ENCODE measurements at regions not wholly inside any gene's neighbourhood (a gene's known extent, or its start where the extent isn't known, plus 50 kb on each side); places are given as distances from the start of the nearest gene placed in this dataset.
"Not testable (repeated sequence)": the region's sequence is repeated elsewhere in the genome, so short reads cannot be mapped to it uniquely, and the experiment has no call there.

DNA sequence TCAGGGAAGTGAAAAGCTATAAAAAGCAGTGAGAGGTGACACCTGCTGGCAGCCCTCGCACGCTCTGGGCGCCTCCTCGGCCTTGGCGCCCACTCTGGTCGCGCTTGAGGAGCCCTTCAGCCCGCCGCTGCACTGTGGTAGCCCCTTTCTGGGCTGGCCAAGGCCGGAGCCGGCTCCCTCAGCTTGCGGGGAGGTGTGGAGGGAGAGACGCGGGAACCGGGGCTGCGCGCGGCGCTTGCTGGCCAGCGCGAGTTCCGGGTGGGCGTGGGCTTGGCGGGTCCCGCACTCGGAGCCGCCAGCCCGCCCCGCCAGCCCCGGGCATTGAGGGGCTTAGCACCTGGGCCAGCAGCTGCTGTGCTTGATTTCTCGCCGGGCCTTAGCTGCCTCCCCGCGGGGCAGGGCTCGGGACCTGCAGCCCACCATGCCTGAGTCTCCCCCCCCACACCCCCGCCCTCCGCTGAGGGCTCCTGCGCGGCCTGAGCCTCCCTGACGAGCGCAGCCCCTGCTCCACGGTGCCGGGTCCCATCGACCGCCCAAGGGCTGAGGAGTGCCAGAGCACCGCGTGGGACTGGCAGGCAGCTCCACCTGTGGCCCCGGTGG is 688.5 kb upstream of the CDH8 start:
- DNase-seq = not testable (repeated sequence)

DNA sequence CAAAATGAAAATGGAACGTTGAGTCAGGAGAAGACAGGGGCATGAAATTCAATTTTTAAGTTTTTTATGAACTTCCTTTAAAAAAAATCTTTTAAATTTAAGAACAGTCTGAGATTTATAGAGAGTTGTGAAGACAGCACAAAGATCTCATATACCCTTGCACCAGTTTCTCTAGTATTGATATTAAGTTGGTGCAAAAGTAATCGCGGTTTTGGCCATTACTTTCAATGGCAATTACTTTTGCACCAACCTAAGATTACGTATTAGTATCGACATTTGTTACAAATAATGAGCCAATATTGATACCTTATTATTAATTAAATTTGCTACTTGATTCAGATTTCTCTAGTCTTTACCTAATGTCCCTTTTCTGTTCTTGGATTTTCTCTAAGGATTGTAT is 684.4 kb upstream of the CDH8 start:
- DNase-seq = no peak

GRCh38 chr16:62717026-62717425 is 680.8 kb upstream of the CDH8 start:
- DNase-seq = no peak

GRCh38 chr16:62715701-62716100 is 679.5 kb upstream of the CDH8 start:
- DNase-seq = no peak

GRCh38 chr16:62712566-62712965 is 676.3 kb upstream of the CDH8 start:
- no peak for DNase-seq

DNA sequence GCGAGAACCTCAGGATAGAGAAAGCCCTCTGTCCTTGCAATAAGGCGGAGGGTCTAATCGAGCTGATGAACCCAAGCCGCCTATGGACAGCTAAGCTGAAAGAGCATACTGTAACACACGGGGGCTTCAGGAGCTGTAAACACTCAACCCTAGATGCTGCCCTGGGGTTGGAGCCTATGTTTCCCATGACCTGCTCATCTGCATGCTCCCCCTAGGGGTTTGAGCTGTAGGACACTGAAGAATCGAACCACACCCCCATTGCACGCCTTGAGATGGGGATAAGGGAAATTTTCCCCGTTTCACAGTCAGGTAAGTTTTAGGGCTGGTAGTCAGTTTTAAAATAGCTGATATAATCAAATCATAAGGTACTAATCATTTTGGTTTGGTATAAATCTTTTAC is 675.6 kb upstream of the CDH8 start:
- no peak for DNase-seq

DNA sequence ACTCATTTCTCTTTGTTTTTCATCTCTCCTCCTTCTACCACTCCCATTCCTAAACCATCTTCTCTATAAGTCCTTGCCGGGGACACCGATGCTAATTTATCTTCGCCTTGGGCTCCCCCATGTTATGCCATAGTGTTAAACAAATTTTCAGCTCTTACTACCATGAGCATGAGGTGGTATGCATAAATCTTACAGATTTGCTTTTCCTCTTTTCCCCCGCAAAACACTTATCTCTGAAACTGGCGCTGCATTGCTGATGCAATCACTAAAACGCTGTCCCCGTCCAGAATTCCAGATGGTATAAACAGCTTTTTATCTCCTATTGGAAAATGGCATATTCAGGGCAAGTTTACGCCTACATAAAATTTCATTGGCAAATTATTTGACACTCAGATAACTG is 673.6 kb upstream of the CDH8 start:
- peak in 1 of 58 donors; percentile 0 for DNase-seq

- DNase-seq = no peak
Observed at GRCh38 chr16:62701426-62701825, 665.2 kb upstream of the CDH8 start.

DNA sequence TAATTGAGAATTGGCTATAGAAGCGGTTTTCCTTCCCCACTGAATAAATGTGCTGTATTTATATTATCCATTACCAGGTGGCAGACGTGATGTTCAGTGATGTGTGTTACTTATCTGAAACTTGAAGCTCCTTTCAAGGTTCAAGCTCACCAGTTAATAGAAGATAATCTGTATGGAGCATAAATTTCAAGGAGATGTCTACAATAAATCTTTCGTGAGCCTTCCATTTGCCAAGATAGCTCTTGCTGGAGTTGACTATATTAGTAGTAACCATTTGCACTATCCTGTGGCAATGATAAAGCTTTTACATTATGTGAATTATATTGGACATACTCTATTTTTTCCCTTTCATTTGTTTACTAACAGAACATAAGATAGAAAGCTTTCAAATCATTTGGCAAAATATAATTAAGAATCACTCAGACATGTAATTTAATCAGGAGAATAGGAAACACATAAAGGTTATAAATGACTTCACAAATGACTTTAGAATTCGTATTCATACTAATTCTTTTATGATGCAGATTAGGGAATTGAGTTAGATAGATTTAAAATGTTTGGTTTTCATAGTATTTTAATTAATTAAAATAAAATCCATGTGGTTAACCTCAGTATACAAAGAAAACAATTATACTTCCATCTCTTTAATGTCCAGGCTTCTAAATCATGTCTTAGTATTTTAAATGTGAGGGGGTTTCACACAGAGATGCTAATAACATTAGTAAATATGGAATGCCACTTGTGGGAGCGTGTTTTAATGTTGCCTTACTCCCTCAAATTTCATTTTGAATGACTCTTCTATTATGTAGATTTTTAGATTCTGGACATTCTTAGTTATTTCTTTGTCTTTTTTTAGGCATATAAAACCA is 664.4 kb upstream of the CDH8 start:
- DNase-seq = no peak

DNA sequence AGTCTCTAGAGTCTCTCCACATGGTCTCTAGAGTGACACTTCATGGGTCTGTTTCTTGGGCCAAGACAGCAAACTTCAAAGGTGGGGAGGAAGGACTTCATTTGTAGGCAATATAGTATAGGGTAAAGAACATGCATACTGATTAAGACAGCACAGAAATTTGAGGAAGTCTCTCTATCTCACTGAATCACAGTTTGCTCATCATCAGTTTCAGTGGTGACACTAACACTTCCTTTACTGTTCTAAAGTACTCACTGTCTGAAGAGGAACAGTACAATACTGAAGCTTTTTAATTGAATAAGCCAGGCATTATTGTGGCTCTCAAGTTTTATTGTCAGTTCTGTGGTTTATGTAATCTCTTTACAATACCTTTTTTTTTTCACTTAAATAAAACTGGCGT is 656.4 kb upstream of the CDH8 start:
- DNase-seq = no peak

GRCh38 chr16:62681819-62682218 is 645.6 kb upstream of the CDH8 start:
- DNase-seq = no peak

GRCh38 chr16:62678796-62679195 is 642.6 kb upstream of the CDH8 start:
- DNase-seq = no peak

DNA sequence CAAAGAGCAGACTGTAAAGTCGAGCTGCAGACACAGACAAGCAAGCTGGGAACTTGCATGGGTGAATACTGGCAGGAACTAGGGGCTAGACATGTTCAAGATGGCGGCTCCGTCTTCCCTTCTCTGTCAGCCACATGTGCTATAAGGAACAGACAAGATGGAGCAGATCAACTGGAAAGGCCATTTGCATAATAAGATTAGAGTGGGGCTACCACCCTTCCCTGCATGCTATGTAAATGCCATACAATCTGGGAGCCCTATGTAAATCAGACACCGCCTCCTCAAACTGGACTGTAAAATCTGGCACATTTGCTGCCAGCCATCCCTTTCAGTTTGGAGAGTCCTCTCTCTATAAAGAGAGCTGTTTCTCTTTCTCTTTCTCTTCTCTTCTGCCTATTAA is 640.1 kb upstream of the CDH8 start:
- DNase-seq = peak in 4 of 58 donors; percentile 0 to 24 (median 3)

GRCh38 chr16:62665269-62665668 is 629.0 kb upstream of the CDH8 start:
- peak in 35 of 58 donors; percentile 1 to 60 (median 22) for DNase-seq

DNA sequence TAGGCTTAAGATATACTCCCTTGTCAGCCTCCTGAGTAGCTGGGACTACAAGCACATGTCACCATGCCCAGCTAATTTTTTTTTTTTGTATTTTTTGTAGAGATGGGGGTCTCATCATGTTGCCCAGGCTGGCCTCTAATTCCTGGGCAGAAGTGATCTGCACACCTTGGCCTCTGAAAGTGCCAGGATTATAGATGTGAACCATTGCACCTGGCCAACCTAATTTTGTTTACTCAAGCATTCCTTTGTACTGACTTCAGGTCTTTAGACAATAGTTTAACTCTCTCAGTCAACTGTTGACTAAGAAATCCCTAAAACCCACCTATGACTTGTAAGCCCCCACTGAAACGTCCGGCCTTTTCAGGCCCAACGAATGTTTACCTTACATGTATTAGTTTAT is 628.3 kb upstream of the CDH8 start:
- DNase-seq = no peak

GRCh38 chr16:62661435-62661834 is 625.2 kb upstream of the CDH8 start:
- no peak for DNase-seq

DNA sequence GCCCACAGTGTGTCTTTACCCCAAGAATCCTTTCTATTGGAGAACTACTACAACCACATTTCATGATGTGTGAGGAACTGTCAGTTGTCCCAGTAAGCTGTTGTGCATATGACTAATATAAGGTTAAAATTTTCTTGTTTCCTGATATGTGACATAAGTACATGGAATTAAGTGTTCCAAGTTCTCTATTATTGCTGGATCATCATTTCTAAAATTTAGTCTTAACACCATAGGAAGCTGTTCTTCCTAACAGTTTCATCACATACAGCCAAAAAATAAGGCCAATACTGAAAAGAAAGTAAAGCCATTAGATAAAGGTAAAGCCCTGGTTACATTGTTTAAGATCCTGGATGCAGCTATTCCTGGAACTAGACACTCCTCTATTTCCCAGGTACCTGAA is 620.9 kb upstream of the CDH8 start:
- no peak for DNase-seq

- DNase-seq = no peak
Observed at GRCh38 chr16:62652441-62653120, 616.3 kb upstream of the CDH8 start.

GRCh38 chr16:62648256-62648655 is 612.0 kb upstream of the CDH8 start:
- no peak for DNase-seq

DNA sequence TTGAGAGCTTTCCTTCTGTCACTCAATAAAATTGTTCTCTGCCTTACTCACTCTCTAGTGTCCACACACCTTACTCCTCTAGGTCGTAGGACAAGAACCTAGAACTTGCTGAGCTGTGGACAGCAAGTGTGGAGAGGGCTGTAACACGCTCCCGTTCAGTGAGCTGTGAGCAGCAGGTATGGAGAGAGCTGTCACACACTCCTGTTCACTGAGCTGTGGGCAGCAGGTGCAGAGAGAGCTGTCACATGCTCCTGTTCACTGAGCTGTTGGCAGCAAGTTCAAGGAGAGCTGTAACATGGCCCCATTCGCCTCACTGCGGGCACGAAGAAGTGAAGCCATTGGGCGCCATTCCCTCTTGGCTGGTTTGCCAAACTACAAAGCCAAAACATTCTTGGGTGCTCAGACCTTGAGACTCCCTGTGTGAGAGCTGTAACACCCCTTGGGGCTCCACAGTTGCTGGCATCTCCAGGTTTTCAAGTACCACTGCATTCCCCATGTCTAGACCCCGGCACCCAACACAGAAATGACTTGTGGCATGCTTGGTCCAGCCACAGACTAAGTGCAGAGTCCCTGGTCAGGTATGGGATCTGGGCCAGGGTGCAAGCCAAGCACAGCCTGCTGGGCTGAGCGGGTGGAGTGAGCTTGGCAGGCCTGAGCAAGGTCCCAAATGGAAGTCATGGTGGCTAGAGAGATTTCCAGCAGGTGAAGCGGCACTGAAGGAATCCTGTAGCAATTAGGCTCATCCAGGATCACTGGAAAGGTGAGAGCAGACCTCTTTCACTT is 608.0 kb upstream of the CDH8 start:
- DNase-seq = no peak

- DNase-seq = no peak
Observed at GRCh38 chr16:62642677-62643076, 606.4 kb upstream of the CDH8 start.

GRCh38 chr16:62639890-62640289 is 603.7 kb upstream of the CDH8 start:
- DNase-seq = no peak
